ENCODE measurements at regions not wholly inside any gene's neighbourhood (a gene's known extent, or its start where the extent isn't known, plus 50 kb on each side); places are given as distances from the start of the nearest gene placed in this dataset.

DNA sequence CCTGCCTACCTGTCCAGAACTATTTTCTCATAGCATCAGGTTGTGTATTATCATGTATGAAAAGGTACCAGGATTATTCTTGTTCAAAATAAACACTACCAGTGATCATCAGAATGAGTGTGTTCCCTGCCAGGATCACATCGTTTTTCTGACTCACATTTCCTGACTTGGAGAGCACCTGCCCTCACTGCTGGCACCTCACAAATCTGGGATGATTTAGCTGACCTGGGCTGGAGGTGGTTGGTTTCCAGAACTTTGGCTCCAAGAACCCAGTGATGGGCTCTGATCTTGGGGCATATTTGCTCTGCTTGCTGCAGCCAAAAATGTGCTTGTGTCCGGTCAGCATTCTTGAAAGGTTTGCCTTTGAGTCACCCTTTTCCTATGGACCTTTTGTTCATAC lies 836.3 kb upstream of the ACVR2A start:
- TF ChIP-seq POLR2A (IDR thresholded peaks at IDR 0.05): no peak
- TF ChIP-seq, protein P1, sequence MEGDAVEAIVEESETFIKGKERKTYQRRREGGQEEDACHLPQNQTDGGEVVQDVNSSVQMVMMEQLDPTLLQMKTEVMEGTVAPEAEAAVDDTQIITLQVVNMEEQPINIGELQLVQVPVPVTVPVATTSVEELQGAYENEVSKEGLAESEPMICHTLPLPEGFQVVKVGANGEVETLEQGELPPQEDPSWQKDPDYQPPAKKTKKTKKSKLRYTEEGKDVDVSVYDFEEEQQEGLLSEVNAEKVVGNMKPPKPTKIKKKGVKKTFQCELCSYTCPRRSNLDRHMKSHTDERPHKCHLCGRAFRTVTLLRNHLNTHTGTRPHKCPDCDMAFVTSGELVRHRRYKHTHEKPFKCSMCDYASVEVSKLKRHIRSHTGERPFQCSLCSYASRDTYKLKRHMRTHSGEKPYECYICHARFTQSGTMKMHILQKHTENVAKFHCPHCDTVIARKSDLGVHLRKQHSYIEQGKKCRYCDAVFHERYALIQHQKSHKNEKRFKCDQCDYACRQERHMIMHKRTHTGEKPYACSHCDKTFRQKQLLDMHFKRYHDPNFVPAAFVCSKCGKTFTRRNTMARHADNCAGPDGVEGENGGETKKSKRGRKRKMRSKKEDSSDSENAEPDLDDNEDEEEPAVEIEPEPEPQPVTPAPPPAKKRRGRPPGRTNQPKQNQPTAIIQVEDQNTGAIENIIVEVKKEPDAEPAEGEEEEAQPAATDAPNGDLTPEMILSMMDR (IDR thresholded peaks at IDR 0.05): no peak
